ENCODE measurements at regions not wholly inside any gene's neighbourhood (a gene's known extent, or its start where the extent isn't known, plus 50 kb on each side); places are given as distances from the start of the nearest gene placed in this dataset.

GRCh38 chr4:34534916-34535315, 1709.4 kb downstream of the ARAP2 start:
- DNase-seq = no peak

- DNase-seq = no peak
Observed at GRCh38 chr4:34566091-34566490, 1678.2 kb downstream of the ARAP2 start.

- DNase-seq = no peak
Observed at GRCh38 chr4:34572026-34572425, 1672.3 kb downstream of the ARAP2 start.

- DNase-seq = no peak
Observed at GRCh38 chr4:34615315-34615714, 1629.0 kb downstream of the ARAP2 start.

- DNase-seq = no peak
Observed at GRCh38 chr4:34619531-34620162, 1624.7 kb downstream of the ARAP2 start.

- DNase-seq = no peak
Observed at GRCh38 chr4:34628471-34628870, 1615.8 kb downstream of the ARAP2 start.

GRCh38 chr4:34629451-34629850, 1614.9 kb downstream of the ARAP2 start:
- DNase-seq = no peak

GRCh38 chr4:34633241-34633640, 1611.1 kb downstream of the ARAP2 start:
- no peak for DNase-seq

- DNase-seq = no peak
Observed at GRCh38 chr4:34636623-34637022, 1607.7 kb downstream of the ARAP2 start.

GRCh38 chr4:34643476-34643875, 1600.8 kb downstream of the ARAP2 start:
- DNase-seq = no peak

- DNase-seq = no peak
Observed at GRCh38 chr4:34644579-34645115, 1599.7 kb downstream of the ARAP2 start.

GRCh38 chr4:34649716-34650115, 1594.6 kb downstream of the ARAP2 start:
- no peak for DNase-seq

- no peak for DNase-seq
Observed at GRCh38 chr4:34664051-34664450, 1580.3 kb downstream of the ARAP2 start.

- DNase-seq = no peak
Observed at GRCh38 chr4:34676400-34676799, 1567.9 kb downstream of the ARAP2 start.

- DNase-seq = no peak
Observed at GRCh38 chr4:34678431-34678830, 1565.9 kb downstream of the ARAP2 start.

GRCh38 chr4:34679228-34679627, 1565.1 kb downstream of the ARAP2 start:
- no peak for DNase-seq

GRCh38 chr4:34709564-34709963, 1534.8 kb downstream of the ARAP2 start:
- no peak for DNase-seq

GRCh38 chr4:34718576-34719245, 1525.6 kb downstream of the ARAP2 start:
- DNase-seq = no peak

- no peak for DNase-seq
Observed at GRCh38 chr4:34720571-34720970, 1523.7 kb downstream of the ARAP2 start.

GRCh38 chr4:34721835-34722234, 1522.5 kb downstream of the ARAP2 start:
- no peak for DNase-seq

- no peak for DNase-seq
Observed at GRCh38 chr4:34723605-34724004, 1520.7 kb downstream of the ARAP2 start.

GRCh38 chr4:34724491-34724890, 1519.8 kb downstream of the ARAP2 start:
- DNase-seq = no peak

GRCh38 chr4:34731070-34731469, 1513.2 kb downstream of the ARAP2 start:
- no peak for DNase-seq

GRCh38 chr4:34732176-34732950, 1512.0 kb downstream of the ARAP2 start:
- DNase-seq = no peak

All from CD4-positive, alpha-beta T cell treated with Interleukin-17A for 1 hour (primary cell).